ENCODE measurements at regions not wholly inside any gene's neighbourhood (a gene's known extent, or its start where the extent isn't known, plus 50 kb on each side); places are given as distances from the start of the nearest gene placed in this dataset.

GRCh38 chr3:159032311-159032710 is 230.5 kb downstream of the MFSD1 start:
- TF ChIP-seq EZH2 (IDR thresholded peaks at IDR 0.05; ENCODE audit: low read length) (no peak), CTCF (optimal IDR thresholded peaks at IDR 0.05 in 1 of 3, IDR thresholded peaks at IDR 0.05 in 1 of 3, conservative IDR thresholded peaks at IDR 0.05 in 1 of 3; ENCODE audit: extremely low read depth in 1 of 3, insufficient read depth in 2 of 3, low read length in 3 of 3) (no peak)
- H3K4me2 ChIP-seq (ENCODE audit: control insufficient read depth, extremely low read depth, insufficient read depth, low read depth, low read length): no peak overlapping the region
- no peaks in the 10 kb centered on the region for H3K9me3 ChIP-seq (ENCODE audit: control insufficient read depth, low read depth, low read length)
- no peaks in the 10 kb centered on the region for H3K27me3 ChIP-seq (ENCODE audit: control insufficient read depth, extremely low read depth, insufficient read depth, low read length)
- no peaks in the 10 kb centered on the region for H3K4me1 ChIP-seq (ENCODE audit: control insufficient read depth, extremely low read depth, insufficient read depth, low read length)
- no peak overlapping the region for H2AFZ ChIP-seq (ENCODE audit: control insufficient read depth, low read length)
- dilution Hi-C loops (cut with MboI; ENCODE audit: extremely low pct_ligation_motif_present, low sequenced_read_pairs): no loop called here
- no peak overlapping the region for H3K4me3 ChIP-seq (ENCODE audit: control insufficient read depth in 2 of 3, extremely low read depth in 1 of 3, insufficient read depth in 2 of 3, low read depth in 1 of 3, low read length in 3 of 3)
- H3K9ac ChIP-seq (ENCODE audit: control insufficient read depth, extremely low read depth, insufficient read depth, low read length): no peak overlapping the region
- DNase-seq (ENCODE audit: low read depth, low spot score): no peak
- no peaks in the 10 kb centered on the region for H4K20me1 ChIP-seq (ENCODE audit: control insufficient read depth, extremely low read depth, insufficient read depth, low read length)
- FAIRE-seq: no peak
- H3K27ac ChIP-seq (ENCODE audit: control insufficient read depth, insufficient read depth, low read length): no peak overlapping the region
- H3K36me3 ChIP-seq (ENCODE audit: control insufficient read depth in 2 of 2, extremely low read depth in 1 of 2, insufficient read depth in 2 of 2, low read length in 2 of 2): no peaks in the 10 kb centered on the region
- H3K79me2 ChIP-seq (ENCODE audit: control insufficient read depth, insufficient read depth, low read length): no peaks in the 10 kb centered on the region
- no peaks in the 10 kb centered on the region for H3K9me1 ChIP-seq (ENCODE audit: control insufficient read depth, extremely low read depth, insufficient read depth, low read length)

GRCh38 chr3:159038405-159038804 is 236.6 kb downstream of the MFSD1 start:
- Histone ChIP-seq H3K9ac (ENCODE audit: control insufficient read depth, extremely low read depth, insufficient read depth, low read length) (no peak overlapping the region), H3K27me3 (ENCODE audit: control insufficient read depth, extremely low read depth, insufficient read depth, low read length) (no peaks in the 10 kb centered on the region), H3K4me2 (ENCODE audit: control insufficient read depth, extremely low read depth, insufficient read depth, low read depth, low read length) (no peak overlapping the region), H3K4me3 (ENCODE audit: control insufficient read depth in 2 of 3, extremely low read depth in 1 of 3, insufficient read depth in 2 of 3, low read depth in 1 of 3, low read length in 3 of 3) (no peak overlapping the region), H3K79me2 (ENCODE audit: control insufficient read depth, insufficient read depth, low read length) (no peaks in the 10 kb centered on the region), H3K36me3 (ENCODE audit: control insufficient read depth in 2 of 2, extremely low read depth in 1 of 2, insufficient read depth in 2 of 2, low read length in 2 of 2) (no peaks in the 10 kb centered on the region), H3K27ac (ENCODE audit: control insufficient read depth, insufficient read depth, low read length) (no peak overlapping the region), H3K4me1 (ENCODE audit: control insufficient read depth, extremely low read depth, insufficient read depth, low read length) (no peaks in the 10 kb centered on the region), H3K9me3 (ENCODE audit: control insufficient read depth, low read depth, low read length) (no peaks in the 10 kb centered on the region), H3K9me1 (ENCODE audit: control insufficient read depth, extremely low read depth, insufficient read depth, low read length) (no peaks in the 10 kb centered on the region), H4K20me1 (ENCODE audit: control insufficient read depth, extremely low read depth, insufficient read depth, low read length) (no peaks in the 10 kb centered on the region), H2AFZ (ENCODE audit: control insufficient read depth, low read length) (no peak overlapping the region)
- no peak for TF ChIP-seq EZH2 (IDR thresholded peaks at IDR 0.05; ENCODE audit: low read length)
- dilution Hi-C loops (cut with MboI; ENCODE audit: extremely low pct_ligation_motif_present, low sequenced_read_pairs): no loop called here
- FAIRE-seq (no peak), DNase-seq (ENCODE audit: low read depth, low spot score) (no peak)

- Histone ChIP-seq H3K9me3 (ENCODE audit: control insufficient read depth, low read depth, low read length) (no peaks in the 10 kb centered on the region), H3K27ac (ENCODE audit: control insufficient read depth, insufficient read depth, low read length) (no peak overlapping the region), H3K36me3 (ENCODE audit: control insufficient read depth in 2 of 2, extremely low read depth in 1 of 2, insufficient read depth in 2 of 2, low read length in 2 of 2) (no peaks in the 10 kb centered on the region), H3K4me3 (ENCODE audit: control insufficient read depth in 2 of 3, extremely low read depth in 1 of 3, insufficient read depth in 2 of 3, low read depth in 1 of 3, low read length in 3 of 3) (no peak overlapping the region), H3K9ac (ENCODE audit: control insufficient read depth, extremely low read depth, insufficient read depth, low read length) (no peak overlapping the region), H3K79me2 (ENCODE audit: control insufficient read depth, insufficient read depth, low read length) (no peaks in the 10 kb centered on the region), H3K9me1 (ENCODE audit: control insufficient read depth, extremely low read depth, insufficient read depth, low read length) (no peaks in the 10 kb centered on the region), H3K4me2 (ENCODE audit: control insufficient read depth, extremely low read depth, insufficient read depth, low read depth, low read length) (no peak overlapping the region), H2AFZ (ENCODE audit: control insufficient read depth, low read length) (no peak overlapping the region), H4K20me1 (ENCODE audit: control insufficient read depth, extremely low read depth, insufficient read depth, low read length) (no peaks in the 10 kb centered on the region), H3K4me1 (ENCODE audit: control insufficient read depth, extremely low read depth, insufficient read depth, low read length) (no peaks in the 10 kb centered on the region), H3K27me3 (ENCODE audit: control insufficient read depth, extremely low read depth, insufficient read depth, low read length) (no peaks in the 10 kb centered on the region)
- dilution Hi-C loops (cut with MboI; ENCODE audit: extremely low pct_ligation_motif_present, low sequenced_read_pairs): no loop called here
- TF ChIP-seq EZH2 (IDR thresholded peaks at IDR 0.05; ENCODE audit: low read length) (no peak), CTCF (optimal IDR thresholded peaks at IDR 0.05 in 1 of 3, IDR thresholded peaks at IDR 0.05 in 1 of 3, conservative IDR thresholded peaks at IDR 0.05 in 1 of 3; ENCODE audit: extremely low read depth in 1 of 3, insufficient read depth in 2 of 3, low read length in 3 of 3) (no peak)
- FAIRE-seq (no peak), DNase-seq (ENCODE audit: low read depth, low spot score) (no peak)
Observed at GRCh38 chr3:159039286-159039685, 237.4 kb downstream of the MFSD1 start.
